Myocyte (in vitro differentiated cells): ENCODE measurements at regions not wholly inside any gene's neighbourhood (a gene's known extent, or its start where the extent isn't known, plus 50 kb on each side); places are given as distances from the start of the nearest gene placed in this dataset.

Experiments used
- DNase-seq: peaks from one replicate; pipeline ENCODE4 v3.0.0-alpha.2; 2012; ENCODE audit warnings: low read depth

DNA sequence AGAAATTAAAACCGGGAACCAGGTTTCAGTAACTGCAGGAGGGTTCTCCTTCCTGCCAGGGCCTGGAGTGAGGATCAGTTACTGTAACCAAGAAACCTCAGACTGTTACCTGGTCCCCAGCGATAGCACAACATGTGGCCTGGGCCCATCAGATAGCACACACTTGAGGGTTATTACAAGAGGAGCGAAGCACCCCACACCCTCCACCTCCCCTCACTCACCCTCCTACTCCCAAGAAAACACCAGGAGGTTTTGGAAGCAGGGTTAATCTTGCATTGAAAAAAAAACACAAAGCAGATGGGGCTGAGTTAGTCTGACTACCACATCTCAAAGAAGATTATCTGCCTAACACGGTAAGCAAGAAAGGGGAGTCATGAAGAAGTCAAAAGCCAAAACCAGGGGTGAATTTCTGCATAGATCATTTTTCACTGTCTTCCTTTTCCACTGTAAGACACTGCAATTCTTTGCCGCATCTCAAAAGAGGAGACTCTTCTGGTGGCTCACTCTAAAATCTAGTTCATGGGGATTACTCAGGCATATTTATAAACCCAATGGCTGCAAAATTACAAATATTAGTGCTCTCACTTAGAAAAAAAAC lies 75.9 kb upstream of the DOCK9 start:
- no peak for DNase-seq

- no peak for DNase-seq
Observed at GRCh38 chr13:99055281-99055680, 77.4 kb upstream of the DOCK9 start.

DNA sequence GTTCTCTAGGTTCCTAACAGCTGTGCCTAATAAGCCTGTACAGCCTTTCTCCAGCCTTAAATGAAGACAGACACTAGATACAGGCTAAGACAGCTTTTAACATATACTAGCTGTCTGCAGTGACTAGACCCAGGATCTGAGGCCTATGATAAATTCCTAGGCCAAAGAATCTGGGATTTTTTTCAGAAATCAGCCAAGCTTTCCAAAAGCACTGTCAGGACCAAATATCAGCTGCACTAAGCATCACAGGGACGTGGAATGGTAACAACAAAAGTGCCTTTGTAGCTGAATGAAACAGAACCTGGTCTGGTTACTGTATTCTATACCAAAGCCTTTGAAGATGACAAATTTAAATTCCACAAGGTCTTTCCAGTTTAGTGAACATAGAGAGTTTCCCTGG lies 77.9 kb upstream of the DOCK9 start:
- DNase-seq = no peak

DNA sequence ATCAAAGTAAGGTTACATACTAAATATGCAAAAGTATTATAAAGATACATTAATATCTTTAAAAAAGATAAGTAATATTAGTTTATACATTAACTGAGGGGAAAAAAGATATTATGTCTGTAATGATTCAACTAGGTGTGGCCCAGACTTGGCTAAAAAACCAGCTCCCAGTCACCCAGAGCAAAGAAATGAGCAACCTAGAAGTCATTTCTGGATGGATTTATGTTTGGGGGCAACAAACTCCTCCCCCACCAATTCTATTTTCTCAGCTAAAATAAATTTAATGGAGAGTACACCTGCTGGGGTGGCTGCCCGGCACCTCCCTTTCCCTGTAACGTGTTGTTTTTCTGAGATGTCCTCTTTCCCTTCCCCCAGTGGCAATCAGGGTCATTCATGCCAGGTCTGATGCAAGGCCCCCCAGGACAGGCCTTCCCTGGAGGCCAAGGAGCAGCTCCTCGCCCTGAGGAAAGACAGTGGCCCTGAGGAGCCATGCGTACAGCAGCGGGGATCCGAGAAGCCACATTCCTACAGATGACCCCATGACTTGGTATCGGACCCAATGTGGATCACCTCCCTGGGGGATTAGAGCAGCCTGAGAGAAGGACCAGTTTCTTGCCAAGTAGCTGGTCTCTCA lies 78.6 kb upstream of the DOCK9 start:
- DNase-seq = no peak

DNA sequence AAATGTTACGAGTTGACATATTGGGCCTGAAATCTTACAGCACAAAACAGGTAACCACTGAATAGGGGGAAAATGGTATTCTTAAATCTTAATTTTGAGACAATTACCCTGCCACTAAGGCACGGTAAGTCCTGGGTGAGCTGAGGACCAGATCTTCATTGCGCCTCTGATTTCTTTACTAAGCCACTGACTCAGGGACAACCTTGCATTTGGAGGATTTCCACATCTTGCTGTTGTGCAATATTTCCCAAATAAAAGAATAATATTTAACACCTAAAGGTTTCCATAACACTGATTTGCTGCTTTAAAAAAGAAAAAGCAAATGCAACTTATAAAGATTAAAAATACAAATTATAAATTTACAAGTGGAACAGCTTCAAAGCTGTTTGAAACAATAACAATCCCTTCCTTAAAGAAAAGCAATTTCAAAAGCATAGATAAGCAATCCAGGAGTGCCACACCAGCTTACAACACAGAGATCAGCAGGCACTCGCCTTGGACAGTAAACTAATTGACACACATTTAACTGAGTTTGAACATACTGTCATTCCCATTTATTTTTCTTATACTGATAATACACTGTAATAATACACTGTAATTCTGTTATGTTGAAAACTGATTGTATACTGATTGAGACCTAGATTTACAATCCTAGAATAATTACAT lies 79.6 kb upstream of the DOCK9 start:
- DNase-seq = no peak

DNA sequence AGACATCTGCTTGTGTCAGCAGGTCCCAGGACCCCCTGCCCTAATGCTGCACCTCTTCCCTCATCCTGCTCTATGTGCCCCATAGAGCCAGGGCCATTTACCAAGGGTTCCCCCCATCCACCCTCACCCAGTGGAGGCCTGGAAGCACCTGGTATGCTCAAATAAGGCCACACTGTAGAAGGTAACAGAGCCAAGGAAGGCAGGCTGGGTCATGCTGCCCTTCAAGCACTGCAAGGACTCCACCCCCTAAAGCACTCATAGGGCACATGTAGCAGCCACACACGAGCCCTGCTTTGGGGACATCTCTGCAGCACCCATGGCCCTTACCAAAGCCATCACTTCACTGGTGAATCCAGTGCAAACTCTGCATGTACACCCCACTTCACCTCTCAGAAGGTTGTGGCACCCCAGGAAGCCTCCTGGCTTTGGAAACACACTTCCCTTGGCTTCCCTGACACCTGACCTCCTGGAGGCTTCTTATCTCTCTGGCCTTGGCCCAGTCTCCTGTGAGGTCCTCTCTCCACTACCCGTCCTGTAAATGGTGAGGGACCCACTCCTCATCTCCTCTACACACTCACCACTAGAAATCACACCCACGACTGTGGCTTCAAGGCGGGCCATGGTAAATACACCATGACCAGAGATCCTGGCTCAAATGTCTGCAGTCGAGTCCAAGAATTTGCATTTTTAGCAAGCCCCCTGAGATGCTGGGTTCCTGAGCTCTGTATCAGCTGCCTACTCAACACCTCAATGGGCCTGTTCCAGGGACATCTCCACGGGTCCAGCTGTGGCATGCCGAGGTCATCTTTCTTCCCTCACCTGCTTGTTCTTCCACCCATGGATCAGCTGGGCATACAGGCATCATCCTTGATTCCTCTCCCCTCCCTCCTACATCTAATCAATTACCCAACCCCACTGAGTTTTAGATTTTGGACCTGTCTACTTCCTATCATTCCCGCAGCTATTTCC lies 80.9 kb upstream of the DOCK9 start:
- no peak for DNase-seq

- no peak for DNase-seq
Observed at GRCh38 chr13:99059498-99060075, 81.7 kb upstream of the DOCK9 start.

- DNase-seq = no peak
Observed at GRCh38 chr13:99061411-99061810, 83.5 kb upstream of the DOCK9 start.

DNA sequence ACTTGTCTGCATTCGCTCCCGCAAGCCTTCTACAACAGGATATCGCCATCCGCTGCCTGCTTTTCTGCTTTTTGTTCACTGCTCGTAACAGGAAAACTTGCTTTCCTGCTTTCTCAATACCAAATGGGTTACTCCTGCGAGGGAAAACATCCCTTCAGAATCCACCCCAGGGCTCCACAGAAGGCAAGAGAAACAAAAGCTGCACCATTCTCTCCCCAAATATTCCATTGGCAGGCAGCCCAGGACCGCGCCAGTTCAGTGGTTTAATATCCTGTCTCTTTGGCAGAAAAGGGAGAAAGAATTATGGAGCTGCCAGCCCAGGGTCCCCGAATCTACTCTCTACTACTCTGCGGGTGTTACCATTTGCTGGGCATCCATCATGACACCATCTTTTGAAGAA lies 84.7 kb upstream of the DOCK9 start:
- DNase-seq = peak; percentile 75

- no peak for DNase-seq
Observed at GRCh38 chr13:99063178-99063577, 85.3 kb upstream of the DOCK9 start.

GRCh38 chr13:99063952-99064351 lies 86.1 kb upstream of the DOCK9 start:
- DNase-seq = peak; percentile 22

GRCh38 chr13:99064624-99065234 lies 86.9 kb upstream of the DOCK9 start:
- DNase-seq = peak; percentile 31

GRCh38 chr13:99065235-99066015 lies 87.6 kb upstream of the DOCK9 start:
- no peak for DNase-seq

GRCh38 chr13:99066219-99066618 lies 88.4 kb upstream of the DOCK9 start:
- DNase-seq = no peak

GRCh38 chr13:99067159-99067985 lies 89.5 kb upstream of the DOCK9 start:
- DNase-seq = peak; percentile 28

DNA sequence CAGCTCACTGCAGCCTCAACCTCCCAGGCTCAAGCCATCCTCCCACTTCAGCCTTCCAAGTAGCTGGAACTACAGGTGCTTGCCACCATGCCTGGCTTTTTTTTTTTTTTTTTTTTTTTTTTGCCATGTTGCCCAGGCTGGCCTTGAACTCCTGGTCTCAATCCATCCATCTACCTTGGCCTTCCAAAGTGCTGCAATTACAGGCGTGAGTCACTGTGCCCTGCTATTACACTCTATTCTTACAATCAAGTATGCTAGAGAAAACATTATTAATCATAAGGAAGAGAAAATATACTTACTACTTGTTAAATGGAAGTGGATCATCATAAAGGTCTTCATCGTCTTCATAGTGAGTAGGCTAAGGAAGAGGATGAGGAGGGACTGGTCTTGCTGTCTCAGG lies 93.3 kb upstream of the DOCK9 start:
- DNase-seq = no peak

DNA sequence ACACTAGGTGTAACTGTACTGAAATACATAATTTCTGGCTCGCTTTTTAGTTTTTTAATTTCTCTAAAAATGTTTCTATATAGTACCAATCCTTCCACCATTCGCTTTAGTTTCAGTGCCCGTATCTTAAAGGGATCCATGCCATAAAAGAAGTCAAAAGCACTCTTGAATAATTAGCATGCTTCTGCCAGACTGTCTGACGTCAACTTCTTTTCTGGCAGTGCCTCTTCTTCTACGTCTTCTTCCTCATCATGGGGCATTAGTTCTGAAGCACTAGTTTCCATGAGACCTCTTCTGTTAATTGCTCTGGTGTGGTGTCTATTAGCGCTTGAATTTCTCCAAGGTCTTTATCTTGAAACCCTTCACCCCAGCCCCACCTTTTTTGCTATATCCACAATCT lies 93.8 kb upstream of the DOCK9 start:
- no peak for DNase-seq

DNA sequence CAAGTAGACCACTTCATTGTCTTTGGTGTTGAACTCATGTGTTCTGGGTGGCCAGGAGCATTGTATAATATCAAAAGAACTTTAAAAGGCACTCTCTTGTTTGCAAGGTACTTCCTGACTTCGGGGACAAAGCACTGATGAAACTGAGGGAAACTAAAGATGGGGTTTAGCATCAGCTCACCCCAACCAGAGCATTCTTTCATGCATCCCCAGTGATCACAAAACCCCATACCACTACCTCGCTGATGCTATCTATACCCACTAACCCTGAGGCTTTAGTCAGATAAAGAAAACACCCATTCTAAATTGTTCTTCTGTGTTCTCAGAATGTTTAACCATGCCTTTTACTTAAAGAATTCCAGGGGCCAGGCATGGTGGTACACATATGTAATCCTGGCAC lies 94.5 kb upstream of the DOCK9 start:
- no peak for DNase-seq

DNA sequence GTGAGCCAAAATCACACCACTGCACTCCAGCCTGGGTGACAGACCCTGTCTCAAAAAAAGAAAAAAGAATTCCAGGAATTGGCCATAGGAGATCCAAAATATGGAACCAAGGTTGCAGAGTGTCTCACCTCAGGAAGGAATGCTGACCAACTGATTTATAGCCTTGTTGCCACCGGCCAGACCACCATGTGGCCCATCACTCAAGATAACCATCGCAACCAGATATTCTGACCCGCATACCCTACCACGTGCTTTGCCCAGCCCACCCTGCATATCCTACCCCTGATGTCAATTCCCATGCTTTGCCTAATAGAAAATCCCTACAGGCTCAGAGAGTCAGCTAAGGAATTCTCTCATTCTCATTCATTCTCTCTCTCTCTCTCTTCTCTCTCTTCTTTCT lies 95.1 kb upstream of the DOCK9 start:
- no peak for DNase-seq
